ENCODE measurements at regions not wholly inside any gene's neighbourhood (a gene's known extent, or its start where the extent isn't known, plus 50 kb on each side); places are given as distances from the start of the nearest gene placed in this dataset.
A peak's percentile ranks its signal among the peaks of the same experiment; 100 is the strongest.

- Histone ChIP-seq H2AK5ac (ENCODE audit: low read depth, low read length) (no peak overlapping the region), H3K9me1 (ENCODE audit: insufficient read depth, low read length) (no peaks in the 10 kb centered on the region; the same call in 1 of the 2 replicates), H3K36me3 (ENCODE audit: control insufficient read depth, insufficient read depth, low read length) (no peaks in the 10 kb centered on the region), H3K9me3 (ENCODE audit: control insufficient read depth, insufficient read depth, low read length) (no peaks in the 10 kb centered on the region), H2BK5ac (ENCODE audit: low read depth, low read length, poor library complexity, severe bottlenecking) (no peak overlapping the region), H3K4me1 (ENCODE audit: control insufficient read depth, insufficient read depth, low read length) (no peaks in the 10 kb centered on the region), H3K56ac (ENCODE audit: extremely low read depth, insufficient read depth, low read length) (no peak overlapping the region), H2AFZ (replicated peaks; ENCODE audit: low read length, poor library complexity) (peak overlapping the region; percentile 16), H2BK20ac (ENCODE audit: low read depth, low read length) (no peak overlapping the region), H3K4me2 (ENCODE audit: low read depth, low read length) (no peak overlapping the region), H3K27me3 (ENCODE audit: control insufficient read depth, insufficient read depth, low read length) (peaks cover 75% of the 10 kb centered on the region), H2AK9ac (replicated peaks; ENCODE audit: low read depth, low read length, poor library complexity) (no peak overlapping the region), H3K9ac (ENCODE audit: low read depth, low read length) (no peak overlapping the region), H4K91ac (ENCODE audit: insufficient read depth, low read depth, low read length) (no peak overlapping the region), H4K8ac (ENCODE audit: low read depth in 2 of 2, low read length in 2 of 2) (no peak overlapping the region), H4K5ac (ENCODE audit: low read depth, low read length) (no peak overlapping the region), H2BK120ac (ENCODE audit: low read depth, low read length) (no peak overlapping the region), H3K4me3 (ENCODE audit: insufficient read depth, low read depth, low read length) (no peak overlapping the region), H3K18ac (ENCODE audit: low read depth, low read length) (no peak overlapping the region), H3K23ac (ENCODE audit: low read depth, low read length) (no peak overlapping the region), H2BK15ac (ENCODE audit: low read depth, low read length) (no peak overlapping the region), H3K14ac (replicated peaks; ENCODE audit: low read depth, low read length) (no peak overlapping the region), H4K20me1 (ENCODE audit: insufficient read depth, low read length) (no peaks in the 10 kb centered on the region), H3K79me1 (ENCODE audit: low read depth in 1 of 2, low read length in 2 of 2) (no peaks in the 10 kb centered on the region), H3K27ac (ENCODE audit: insufficient read depth, low read length) (no peak overlapping the region), H3K4ac (ENCODE audit: low read depth, low read length) (no peak overlapping the region)
- ATAC-seq (ENCODE audit: low read depth) (no peak), DNase-seq (no peak)
- ChIA-PET CTCF (interaction anchor here (0.6 kb wide), 1 partner anchor 79 kb away, joined by 3 read pairs; no protein-coding TSS in a partner anchor), POLR2A (ENCODE audit: unreplicated experiment) (no interaction called here)
- BruUV-seq (replicated peaks) = no TSS peak
- no peak for TF ChIP-seq MXI1 (IDR thresholded peaks at IDR 0.05; ENCODE audit: borderline replicate concordance, low read depth, low read length)
- TF ChIP-seq RAD21 (IDR thresholded peaks at IDR 0.05; ENCODE audit: low read length) = no peak
- TF ChIP-seq BHLHE40 (IDR thresholded peaks at IDR 0.05; ENCODE audit: low read depth, low read length) = no peak
- TF ChIP-seq NFE2L2 (IDR thresholded peaks at IDR 0.05; ENCODE audit: low read depth, low read length) = no peak
- TF ChIP-seq MAZ (IDR thresholded peaks at IDR 0.05; ENCODE audit: borderline replicate concordance, low read depth, low read length) = no peak
- TF ChIP-seq RFX5 (IDR thresholded peaks at IDR 0.05; ENCODE audit: low read depth, low read length) = no peak
- no peak for TF ChIP-seq MAFK (IDR thresholded peaks at IDR 0.05; ENCODE audit: low read depth, low read length)
- TF ChIP-seq CTCF (conservative IDR thresholded peaks at IDR 0.05; ENCODE audit: low read depth, low read length) = no peak
- TF ChIP-seq USF2 (IDR thresholded peaks at IDR 0.05; ENCODE audit: low read depth, low read length) = no peak
- dilution Hi-C loops (cut with HindIII; ENCODE audit: low sequenced_read_pairs, unreplicated experiment) = no loop called here
- intact Hi-C loops (cut with micrococcal nuclease) = no loop called here
- in situ Hi-C loops (cut with MboI; ENCODE audit: low sequenced_read_pairs) = no loop called here
- WGBS, 2 experiments (ENCODE audit: extremely low coverage in 2 of 2, insufficient read length in 1 of 2) = 9% methylated on average over 5 of the region's 15 CpGs; no CpG with 5 or more reads in 1 of the 2 experiments
These were observed 124.6 kb upstream of the RUNX3 start for GRCh38 chr1:25054526-25055323.

All from IMR-90 (cell line).